HUES6 (cell line): ENCODE measurements at regions not wholly inside any gene's neighbourhood (a gene's known extent, or its start where the extent isn't known, plus 50 kb on each side); places are given as distances from the start of the nearest gene placed in this dataset.

ENCODE experiments used
- H3K27ac ChIP-seq: 2 replicates; pipeline ENCODE4 v1.7.0; 2013; ENCODE audit warnings: low read depth, mild to moderate bottlenecking, low read length, inconsistent platforms
- H3K27me3 ChIP-seq: 2 replicates; pipeline ENCODE4 v1.6.1; 2013; ENCODE audit warnings: low read length; ENCODE audit not compliant: control insufficient read depth, insufficient read depth
- H3K36me3 ChIP-seq: 2 replicates; pipeline ENCODE4 v1.6.1; 2013; ENCODE audit warnings: low read length; ENCODE audit not compliant: control insufficient read depth, insufficient read depth
- H3K4me1 ChIP-seq: 2 replicates; pipeline ENCODE4 v1.6.1; 2013; ENCODE audit warnings: low read length; ENCODE audit not compliant: control insufficient read depth, insufficient read depth
- H3K4me3 ChIP-seq: 2 replicates; pipeline ENCODE4 v1.5.1; 2013; ENCODE audit warnings: low read depth, low read length
- H3K9ac ChIP-seq: one replicate; pipeline ENCODE4 v1.6.1; 2013; ENCODE audit warnings: mild to moderate bottlenecking, low read length
- H3K9me3 ChIP-seq: 2 replicates; pipeline ENCODE4 v1.6.1; 2013; ENCODE audit warnings: low read depth, low read length; ENCODE audit not compliant: control insufficient read depth, insufficient read depth

GRCh38 chr4:13142191-13142590 lies 341.9 kb downstream of the RAB28 start:
- H3K4me1 ChIP-seq = no peaks in the 10 kb centered on the region
- H3K9ac ChIP-seq = no peak overlapping the region
- no peak overlapping the region for H3K4me3 ChIP-seq
- H3K36me3 ChIP-seq = no peaks in the 10 kb centered on the region
- no peak overlapping the region for H3K27ac ChIP-seq
- no peaks in the 10 kb centered on the region for H3K27me3 ChIP-seq
- 0 out of 2 replicates have a peak, but pooled peaks cover 2% of the 10 kb centered on the region for H3K9me3 ChIP-seq

GRCh38 chr4:13137390-13137789 lies 346.8 kb downstream of the RAB28 start:
- H3K27me3 ChIP-seq = no peaks in the 10 kb centered on the region
- no peak overlapping the region for H3K4me3 ChIP-seq
- H3K4me1 ChIP-seq = no peaks in the 10 kb centered on the region
- H3K27ac ChIP-seq = no peak overlapping the region
- H3K36me3 ChIP-seq = no peaks in the 10 kb centered on the region
- H3K9ac ChIP-seq = no peak overlapping the region
- H3K9me3 ChIP-seq = 0 out of 2 replicates have a peak, but pooled peaks cover 2% of the 10 kb centered on the region

- Histone ChIP-seq H3K9ac (no peak overlapping the region), H3K4me3 (no peak overlapping the region), H3K27ac (no peak overlapping the region), H3K4me1 (no peaks in the 10 kb centered on the region), H3K9me3 (no peaks in the 10 kb centered on the region), H3K27me3 (no peaks in the 10 kb centered on the region), H3K36me3 (no peaks in the 10 kb centered on the region)
These were observed 350.4 kb downstream of the RAB28 start for GRCh38 chr4:13133700-13134099.

GRCh38 chr4:13130848-13131247 lies 353.3 kb downstream of the RAB28 start:
- Histone ChIP-seq H3K36me3 (no peaks in the 10 kb centered on the region), H3K4me3 (no peak overlapping the region), H3K9ac (no peak overlapping the region), H3K9me3 (no peaks in the 10 kb centered on the region), H3K27ac (no peak overlapping the region), H3K27me3 (no peaks in the 10 kb centered on the region), H3K4me1 (no peaks in the 10 kb centered on the region)

GRCh38 chr4:13129095-13129494 lies 355.0 kb downstream of the RAB28 start:
- Histone ChIP-seq H3K4me3 (no peak overlapping the region), H3K27ac (no peak overlapping the region), H3K27me3 (no peaks in the 10 kb centered on the region), H3K9me3 (no peaks in the 10 kb centered on the region), H3K9ac (no peak overlapping the region), H3K4me1 (no peaks in the 10 kb centered on the region), H3K36me3 (no peaks in the 10 kb centered on the region)

- no peak overlapping the region for H3K9ac ChIP-seq
- H3K9me3 ChIP-seq = no peaks in the 10 kb centered on the region
- no peaks in the 10 kb centered on the region for H3K27me3 ChIP-seq
- no peaks in the 10 kb centered on the region for H3K36me3 ChIP-seq
- H3K4me3 ChIP-seq = no peak overlapping the region
- no peak overlapping the region for H3K27ac ChIP-seq
- H3K4me1 ChIP-seq = no peaks in the 10 kb centered on the region
These were observed 356.9 kb downstream of the RAB28 start for GRCh38 chr4:13126976-13127910.

GRCh38 chr4:13118633-13119032 lies 365.5 kb downstream of the RAB28 start:
- Histone ChIP-seq H3K27me3 (no peaks in the 10 kb centered on the region), H3K36me3 (no peaks in the 10 kb centered on the region), H3K9me3 (no peaks in the 10 kb centered on the region), H3K4me1 (no peaks in the 10 kb centered on the region), H3K27ac (no peak overlapping the region), H3K9ac (no peak overlapping the region), H3K4me3 (no peak overlapping the region)

- H3K9me3 ChIP-seq = no peaks in the 10 kb centered on the region
- H3K4me1 ChIP-seq = no peaks in the 10 kb centered on the region
- H3K27me3 ChIP-seq = no peaks in the 10 kb centered on the region
- no peak overlapping the region for H3K9ac ChIP-seq
- no peak overlapping the region for H3K27ac ChIP-seq
- H3K4me3 ChIP-seq = no peak overlapping the region
- no peaks in the 10 kb centered on the region for H3K36me3 ChIP-seq
These were observed 367.0 kb downstream of the RAB28 start for GRCh38 chr4:13117185-13117584.

- peaks cover 12% of the 10 kb centered on the region for H3K9me3 ChIP-seq
- H3K27me3 ChIP-seq = no peaks in the 10 kb centered on the region
- H3K4me3 ChIP-seq = no peak overlapping the region
- no peaks in the 10 kb centered on the region for H3K36me3 ChIP-seq
- H3K9ac ChIP-seq = no peak overlapping the region
- H3K27ac ChIP-seq = no peak overlapping the region
- H3K4me1 ChIP-seq = no peaks in the 10 kb centered on the region
These were observed 372.1 kb downstream of the RAB28 start for GRCh38 chr4:13112030-13112429.

- Histone ChIP-seq H3K9me3 (peaks cover 15% of the 10 kb centered on the region), H3K9ac (no peak overlapping the region), H3K27ac (no peak overlapping the region), H3K36me3 (no peaks in the 10 kb centered on the region), H3K27me3 (no peaks in the 10 kb centered on the region), H3K4me1 (no peaks in the 10 kb centered on the region), H3K4me3 (no peak overlapping the region)
These were observed 374.6 kb downstream of the RAB28 start for GRCh38 chr4:13109536-13109935.

GRCh38 chr4:13108096-13108495 lies 376.0 kb downstream of the RAB28 start:
- no peaks in the 10 kb centered on the region for H3K4me1 ChIP-seq
- no peaks in the 10 kb centered on the region for H3K36me3 ChIP-seq
- no peaks in the 10 kb centered on the region for H3K27me3 ChIP-seq
- peaks cover 15% of the 10 kb centered on the region for H3K9me3 ChIP-seq
- no peak overlapping the region for H3K9ac ChIP-seq
- H3K27ac ChIP-seq = no peak overlapping the region
- H3K4me3 ChIP-seq = no peak overlapping the region
